ENCODE measurements at regions not wholly inside any gene's neighbourhood (a gene's known extent, or its start where the extent isn't known, plus 50 kb on each side); places are given as distances from the start of the nearest gene placed in this dataset.

- TF ChIP-seq CTCF (IDR thresholded peaks at IDR 0.05; ENCODE audit: insufficient read depth, low read length) (no peak), POLR2AphosphoS5 (IDR thresholded peaks at IDR 0.05; ENCODE audit: low read depth) (no peak), SPI1 (IDR thresholded peaks at IDR 0.05; ENCODE audit: borderline replicate concordance, low read depth) (no peak)
Observed at GRCh38 chr2:128524183-128524582, 205.5 kb upstream of the HS6ST1 start.

Measured in HL-60 (cell line).